Loucy (cell line): ENCODE measurements at regions not wholly inside any gene's neighbourhood (a gene's known extent, or its start where the extent isn't known, plus 50 kb on each side); places are given as distances from the start of the nearest gene placed in this dataset.

Source experiments
- H2AFZ ChIP-seq: fragments of 200-600 bp; sonication (generic); 2 replicates; pipeline ENCODE4 v1.6.0; 2016; ENCODE audit warnings: antibody characterized with exemption, mild to moderate bottlenecking, low read length, moderate library complexity
- H3F3A ChIP-seq: fragments of 200-600 bp; 2 replicates; pipeline ENCODE4 v1.6.0; 2016; ENCODE audit warnings: antibody characterized with exemption, low read depth, mild to moderate bottlenecking
- H3K27me3 ChIP-seq: fragments of 200-600 bp; sonication (generic); 2 replicates; pipeline ENCODE4 v1.6.1; 2014; ENCODE audit warnings: low read length, mild to moderate bottlenecking; ENCODE audit not compliant: insufficient read depth, poor library complexity, severe bottlenecking
- H3K36me3 ChIP-seq: fragments of 200-600 bp; sonication (generic); 2 replicates; pipeline ENCODE4 v1.6.1; 2016; ENCODE audit warnings: low read length; ENCODE audit not compliant: insufficient read depth
- H3K4me1 ChIP-seq: fragments of 200-600 bp; sonication (generic); 2 replicates; pipeline ENCODE4 v1.5.1; 2014; ENCODE audit warnings: low read length, mild to moderate bottlenecking; ENCODE audit not compliant: insufficient read depth, poor library complexity, severe bottlenecking
- H3K4me2 ChIP-seq: fragments of 200-600 bp; sonication (generic); 2 replicates; pipeline ENCODE4 v1.6.0; 2014; ENCODE audit warnings: antibody characterized with exemption, low read length, low read depth, mild to moderate bottlenecking; ENCODE audit not compliant: poor library complexity, severe bottlenecking
- H3K4me3 ChIP-seq: fragments of 200-600 bp; sonication (generic); 2 replicates; pipeline ENCODE4 v1.5.1; 2014; ENCODE audit warnings: low read length, mild to moderate bottlenecking, mixed read lengths; ENCODE audit not compliant: poor library complexity, severe bottlenecking
- H3K79me2 ChIP-seq: fragments of 200-600 bp; sonication (generic); 2 replicates; pipeline ENCODE4 v1.6.1; 2014; ENCODE audit warnings: low read length; ENCODE audit not compliant: insufficient read depth
- H3K9ac ChIP-seq: fragments of 200-600 bp; sonication (generic); 2 replicates; pipeline ENCODE4 v1.6.0; 2014; ENCODE audit warnings: mild to moderate bottlenecking, low read depth, low read length, moderate library complexity; ENCODE audit not compliant: poor library complexity, severe bottlenecking
- H3K9me2 ChIP-seq: fragments of 200-600 bp; sonication (generic); replicated peaks from 2 replicates; pipeline ENCODE4 v1.6.1; 2016; ENCODE audit warnings: low read depth, low read length, mixed read lengths
- H3K9me3 ChIP-seq: fragments of 200-600 bp; sonication (generic); 2 replicates; pipeline ENCODE4 v1.6.1; 2014; ENCODE audit warnings: mild to moderate bottlenecking, antibody characterized with exemption, low read length, low read depth; ENCODE audit not compliant: insufficient read depth
- H4K20me1 ChIP-seq: fragments of 200-600 bp; sonication (generic); 2 replicates; pipeline ENCODE4 v1.6.0; 2014; ENCODE audit warnings: antibody characterized with exemption, low read length, mild to moderate bottlenecking; ENCODE audit not compliant: insufficient read depth, poor library complexity, severe bottlenecking
- CTCF ChIP-seq: fragments of 200-600 bp; sonication (generic); conservative IDR thresholded peaks from 2 replicates; pipeline ENCODE4 v1.5.1; 2014; ENCODE audit warnings: mild to moderate bottlenecking, antibody characterized with exemption, low read length
- EZH2phosphoT487 ChIP-seq: fragments of 200-600 bp; IDR thresholded peaks from 2 replicates; pipeline ENCODE4 v1.6.1; 2018; ENCODE audit warnings: antibody characterized with exemption, mild to moderate bottlenecking, moderate library complexity, borderline replicate concordance

- Histone ChIP-seq H3K4me1 (no peaks in the 10 kb centered on the region), H3K9ac (no peak overlapping the region), H4K20me1 (no peaks in the 10 kb centered on the region), H3F3A (no peaks in the 10 kb centered on the region), H3K4me2 (no peak overlapping the region), H3K36me3 (no peaks in the 10 kb centered on the region), H3K27me3 (no peaks in the 10 kb centered on the region), H3K9me3 (no peaks in the 10 kb centered on the region), H3K4me3 (no peak overlapping the region), H2AFZ (no peak overlapping the region), H3K79me2 (no peaks in the 10 kb centered on the region), H3K9me2 (no peaks in the 10 kb centered on the region)
- TF ChIP-seq EZH2phosphoT487 (no peak), CTCF (no peak)
These were observed 552.2 kb upstream of the RIOK2 start for GRCh38 chr5:97735209-97735608.

- H3K36me3 ChIP-seq, result no peaks in the 10 kb centered on the region
- H3F3A ChIP-seq, result no peaks in the 10 kb centered on the region
- no peaks in the 10 kb centered on the region for H3K4me1 ChIP-seq
- H3K9me2 ChIP-seq, result no peaks in the 10 kb centered on the region
- TF ChIP-seq CTCF (no peak), EZH2phosphoT487 (no peak)
- no peaks in the 10 kb centered on the region for H3K79me2 ChIP-seq
- no peaks in the 10 kb centered on the region for H4K20me1 ChIP-seq
- no peak overlapping the region for H3K9ac ChIP-seq
- no peak overlapping the region for H2AFZ ChIP-seq
- no peaks in the 10 kb centered on the region for H3K27me3 ChIP-seq
- H3K4me2 ChIP-seq, result no peak overlapping the region
- no peaks in the 10 kb centered on the region for H3K9me3 ChIP-seq
- no peak overlapping the region for H3K4me3 ChIP-seq
These were observed 554.6 kb upstream of the RIOK2 start for GRCh38 chr5:97737608-97738007.

GRCh38 chr5:97745817-97746216 is 562.8 kb upstream of the RIOK2 start:
- Histone ChIP-seq H3K27me3 (no peaks in the 10 kb centered on the region), H3K36me3 (no peaks in the 10 kb centered on the region)

More at GRCh38 chr5:97745817-97746216, 562.8 kb upstream of the RIOK2 start:
- no peaks in the 10 kb centered on the region for H3K4me1 ChIP-seq
- TF ChIP-seq CTCF, result no peak
- TF ChIP-seq EZH2phosphoT487, result no peak
- H3K9me2 ChIP-seq, result no peaks in the 10 kb centered on the region
- no peak overlapping the region for H3K4me3 ChIP-seq
- no peaks in the 10 kb centered on the region for H4K20me1 ChIP-seq
- H3K79me2 ChIP-seq, result no peaks in the 10 kb centered on the region
- H3K9me3 ChIP-seq, result no peaks in the 10 kb centered on the region
- no peak overlapping the region for H2AFZ ChIP-seq
- H3K9ac ChIP-seq, result no peak overlapping the region
- H3F3A ChIP-seq, result no peaks in the 10 kb centered on the region
- no peak overlapping the region for H3K4me2 ChIP-seq
